Neutrophil (primary cell): ENCODE measurements at regions not wholly inside any gene's neighbourhood (a gene's known extent, or its start where the extent isn't known, plus 50 kb on each side); places are given as distances from the start of the nearest gene placed in this dataset.

Source experiments
- H3K27ac ChIP-seq: fragments of 200-600 bp; sonication (generic); 2 replicates; pipeline ENCODE4 v1.5.1; 2016; ENCODE audit warnings: mild to moderate bottlenecking, moderate library complexity
- H3K27me3 ChIP-seq: fragments of 200-600 bp; sonication (generic); 2 replicates; pipeline ENCODE4 v1.6.0; 2016; ENCODE audit warnings: mild to moderate bottlenecking
- H3K36me3 ChIP-seq: fragments of 200-600 bp; sonication (generic); 2 replicates; pipeline ENCODE4 v1.5.1; 2017
- H3K4me1 ChIP-seq, 2 experiments: fragments of 200-600 bp in 1 of 2; sonication (generic) in 1 of 2; 1 replicate in 1 of 2; 2 replicates in 1 of 2; pipeline versions ENCODE4 v1.5.1 to v1.6.1; 2013 to 2016; ENCODE audit warnings: low read depth in 1 of 2, low read length in 1 of 2, mild to moderate bottlenecking in 1 of 2, moderate library complexity in 1 of 2; ENCODE audit not compliant: control insufficient read depth in 1 of 2, insufficient read depth in 1 of 2
- H3K4me3 ChIP-seq, 2 experiments: fragments of 200-600 bp in 1 of 2; sonication (generic) in 1 of 2; 1 replicate in 1 of 2; 2 replicates in 1 of 2; pipeline ENCODE4 v1.5.1; 2013 to 2016; ENCODE audit warnings: low read depth in 1 of 2, low read length in 1 of 2, mild to moderate bottlenecking in 1 of 2, moderate library complexity in 1 of 2
- H3K9me3 ChIP-seq: fragments of 200-600 bp; sonication (generic); 2 replicates; pipeline ENCODE4 v1.5.1; 2016
- TF ChIP-seq, protein P1 (sequence below): fragments of 200-600 bp; sonication (generic); IDR thresholded peaks from 2 replicates; pipeline ENCODE4 v1.5.1; 2016; ENCODE audit warnings: antibody characterized with exemption

DNA sequence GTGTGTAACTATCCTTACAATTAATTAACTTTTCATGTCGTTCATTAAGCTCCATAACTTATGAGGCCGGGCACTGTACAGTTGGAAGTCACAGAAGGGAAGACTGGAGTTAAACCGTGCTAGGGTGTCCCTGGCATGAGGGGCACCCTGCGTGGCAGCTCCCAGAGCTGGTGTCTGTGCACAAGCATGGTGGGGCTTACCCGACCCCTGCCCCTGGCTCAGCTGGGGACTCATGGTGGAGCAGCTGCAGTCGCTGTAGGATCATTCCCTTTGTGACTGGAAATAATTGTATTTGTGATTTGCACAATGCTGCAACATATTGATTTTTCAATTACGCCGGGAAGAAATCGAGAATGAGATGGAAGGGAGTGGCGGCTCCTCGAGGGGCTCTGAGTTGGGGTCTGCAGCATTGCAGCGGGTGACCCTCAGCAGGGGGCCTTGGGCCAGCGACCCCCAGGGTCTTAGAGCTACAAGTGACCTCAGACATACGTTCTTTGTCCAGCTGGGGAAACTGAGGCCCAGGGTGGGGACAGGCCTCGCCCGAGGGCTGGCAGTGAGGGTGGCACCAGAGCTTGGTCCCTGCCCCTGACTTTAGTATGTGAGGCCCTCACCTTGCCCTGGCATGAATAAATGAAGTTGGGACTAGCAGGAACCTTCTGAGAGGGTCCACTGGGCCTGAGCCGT lies 125.4 kb downstream of the KIF26A start:
- TF ChIP-seq, protein P1, sequence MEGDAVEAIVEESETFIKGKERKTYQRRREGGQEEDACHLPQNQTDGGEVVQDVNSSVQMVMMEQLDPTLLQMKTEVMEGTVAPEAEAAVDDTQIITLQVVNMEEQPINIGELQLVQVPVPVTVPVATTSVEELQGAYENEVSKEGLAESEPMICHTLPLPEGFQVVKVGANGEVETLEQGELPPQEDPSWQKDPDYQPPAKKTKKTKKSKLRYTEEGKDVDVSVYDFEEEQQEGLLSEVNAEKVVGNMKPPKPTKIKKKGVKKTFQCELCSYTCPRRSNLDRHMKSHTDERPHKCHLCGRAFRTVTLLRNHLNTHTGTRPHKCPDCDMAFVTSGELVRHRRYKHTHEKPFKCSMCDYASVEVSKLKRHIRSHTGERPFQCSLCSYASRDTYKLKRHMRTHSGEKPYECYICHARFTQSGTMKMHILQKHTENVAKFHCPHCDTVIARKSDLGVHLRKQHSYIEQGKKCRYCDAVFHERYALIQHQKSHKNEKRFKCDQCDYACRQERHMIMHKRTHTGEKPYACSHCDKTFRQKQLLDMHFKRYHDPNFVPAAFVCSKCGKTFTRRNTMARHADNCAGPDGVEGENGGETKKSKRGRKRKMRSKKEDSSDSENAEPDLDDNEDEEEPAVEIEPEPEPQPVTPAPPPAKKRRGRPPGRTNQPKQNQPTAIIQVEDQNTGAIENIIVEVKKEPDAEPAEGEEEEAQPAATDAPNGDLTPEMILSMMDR: no peak
- no peaks in the 10 kb centered on the region for H3K9me3 ChIP-seq
- no peak overlapping the region for H3K27ac ChIP-seq
- H3K4me3 ChIP-seq: no peak overlapping the region
- H3K36me3 ChIP-seq: no peaks in the 10 kb centered on the region
- H3K27me3 ChIP-seq: peaks cover 9% of the 10 kb centered on the region
- H3K4me1 ChIP-seq: no peaks in the 10 kb centered on the region

DNA sequence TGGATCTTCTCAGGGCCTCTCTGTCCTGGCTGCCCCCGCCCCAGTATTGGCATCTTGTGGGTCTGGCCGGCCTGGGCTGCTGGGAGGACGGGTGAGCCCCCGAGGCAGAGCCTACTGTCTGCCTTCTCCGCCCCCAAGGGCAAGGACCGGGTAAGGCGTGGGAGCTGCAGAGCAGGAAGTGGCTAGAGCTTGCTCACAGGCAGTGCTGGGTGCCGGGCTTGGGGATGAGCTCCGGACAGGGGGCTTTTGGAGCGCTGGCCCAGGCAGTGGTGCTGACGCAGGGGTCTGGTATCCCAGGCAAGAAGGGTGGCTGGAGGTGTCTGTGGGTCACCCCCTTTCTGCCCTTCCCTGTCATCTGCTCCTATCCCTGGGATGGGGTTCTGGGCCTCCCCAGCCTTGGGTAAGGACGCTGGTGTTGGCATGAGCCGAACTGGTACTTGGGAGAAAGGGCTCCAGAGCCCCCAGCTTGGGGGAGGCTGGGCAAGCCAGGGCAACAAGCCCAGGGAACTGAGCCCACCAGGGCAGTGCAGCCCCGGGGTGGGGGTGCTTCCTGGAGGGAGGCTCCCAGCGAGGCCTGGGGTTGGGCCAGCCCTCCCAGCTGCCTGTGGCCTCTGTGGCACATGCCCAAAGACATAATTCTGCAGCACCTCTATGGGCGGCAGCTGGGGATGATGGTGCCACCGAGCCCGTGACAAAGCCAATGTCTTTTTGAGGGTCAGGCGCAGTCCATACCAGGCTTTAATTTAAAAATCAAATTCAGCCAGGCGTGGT lies 126.3 kb downstream of the KIF26A start:
- Histone ChIP-seq H3K27me3 (peaks cover 9% of the 10 kb centered on the region), H3K9me3 (no peaks in the 10 kb centered on the region), H3K27ac (no peak overlapping the region), H3K4me1 (no peaks in the 10 kb centered on the region), H3K36me3 (no peaks in the 10 kb centered on the region), H3K4me3 (no peak overlapping the region)
- TF ChIP-seq, protein P1: no peak

DNA sequence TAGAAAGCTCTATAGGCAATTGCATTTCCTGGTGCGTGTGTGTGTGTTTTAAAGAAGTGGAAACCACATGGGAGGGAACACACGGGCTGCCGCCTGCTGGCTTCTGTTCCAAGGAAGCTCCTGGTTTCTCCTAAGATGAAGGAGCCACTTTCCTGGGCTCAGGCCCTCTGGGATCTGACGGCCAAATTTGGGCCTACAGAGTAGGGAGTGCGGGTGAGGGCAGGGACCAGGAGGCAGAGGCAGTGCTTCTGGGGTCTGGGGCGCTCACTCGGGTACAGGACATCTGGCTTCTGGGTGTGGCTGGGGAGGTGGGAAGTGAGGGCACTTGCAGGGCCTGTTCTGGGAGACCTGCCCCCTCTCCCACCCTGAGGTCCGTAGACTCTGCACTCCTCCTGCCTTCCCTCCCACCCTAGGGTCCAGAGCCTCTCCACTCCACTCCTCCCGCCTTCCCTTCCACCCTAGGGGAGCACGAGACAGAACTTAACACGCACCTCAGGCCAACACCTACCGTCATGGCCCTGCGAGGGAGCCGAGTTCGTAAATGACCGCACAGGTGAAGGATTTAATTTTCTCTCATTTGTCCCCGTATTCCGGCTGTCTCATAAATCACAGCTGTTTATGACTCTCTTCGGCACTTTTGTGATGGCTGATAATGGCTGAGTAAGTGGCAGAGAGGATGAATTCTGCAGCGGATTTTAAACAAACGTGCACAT lies 127.7 kb downstream of the KIF26A start:
- Histone ChIP-seq H3K27me3 (peaks cover 9% of the 10 kb centered on the region), H3K4me3 (no peak overlapping the region), H3K27ac (no peak overlapping the region), H3K4me1 (no peaks in the 10 kb centered on the region), H3K9me3 (no peaks in the 10 kb centered on the region), H3K36me3 (no peaks in the 10 kb centered on the region)
- TF ChIP-seq, protein P1: no peak

DNA sequence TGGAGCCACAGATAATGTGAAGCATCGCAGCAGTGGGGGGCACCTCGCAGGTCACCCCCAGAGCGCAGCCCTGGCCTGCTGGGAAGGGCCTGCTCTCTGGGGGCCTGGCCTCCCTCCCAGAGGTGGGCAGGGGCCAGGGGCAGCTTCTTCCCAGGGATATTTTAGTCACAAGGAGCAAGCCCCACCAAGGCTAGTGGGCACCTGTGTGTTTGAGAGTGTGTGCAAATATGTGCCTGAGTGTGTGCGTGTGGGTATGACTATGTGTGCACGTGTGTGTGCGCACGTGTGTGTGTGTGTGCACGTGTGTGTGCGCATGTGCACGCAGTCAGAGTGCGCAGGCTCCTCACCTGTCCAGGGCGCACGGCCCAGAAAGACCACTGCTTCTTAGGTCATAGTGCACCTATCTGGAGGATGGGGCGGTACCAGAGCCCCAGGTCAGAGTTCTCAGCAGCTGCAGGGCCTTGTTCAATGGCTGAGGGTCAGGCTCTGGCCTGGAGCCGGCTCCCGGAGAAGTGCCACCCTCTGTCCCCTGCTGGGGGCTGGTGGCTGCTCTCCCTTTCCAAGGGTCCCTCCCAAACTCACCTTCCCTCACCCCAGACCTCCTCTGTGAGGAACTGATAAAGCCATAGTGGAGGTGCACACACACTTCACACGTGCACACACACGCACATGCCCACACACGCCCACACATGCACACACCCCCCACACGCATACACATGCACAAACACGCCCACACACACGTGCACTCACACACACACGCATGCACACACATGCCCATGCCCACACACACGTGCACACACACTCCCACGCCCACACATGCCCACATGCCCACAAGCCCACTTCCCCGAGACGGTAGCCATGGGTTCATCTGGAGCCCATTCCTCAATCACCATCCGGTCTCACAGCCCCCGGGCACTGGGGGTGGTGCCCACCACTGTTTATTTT lies 128.5 kb downstream of the KIF26A start:
- Histone ChIP-seq H3K36me3 (no peaks in the 10 kb centered on the region), H3K27me3 (peaks cover 9% of the 10 kb centered on the region)
- TF ChIP-seq, protein P1: no peak

GRCh38 chr14:104267895-104268294 lies 129.5 kb downstream of the KIF26A start:
- Histone ChIP-seq H3K36me3 (no peaks in the 10 kb centered on the region), H3K4me3 (no peak overlapping the region), H3K27me3 (peaks cover 9% of the 10 kb centered on the region), H3K4me1 (no peaks in the 10 kb centered on the region), H3K9me3 (no peaks in the 10 kb centered on the region), H3K27ac (no peak overlapping the region)
- TF ChIP-seq, protein P1: no peak

More for the DNA sequence above, 128.5 kb downstream of the KIF26A start:
- H3K27ac ChIP-seq: no peak overlapping the region
- H3K4me1 ChIP-seq: no peaks in the 10 kb centered on the region
- no peak overlapping the region for H3K4me3 ChIP-seq
- no peaks in the 10 kb centered on the region for H3K9me3 ChIP-seq
